GM12878 (cell line): ENCODE measurements at regions not wholly inside any gene's neighbourhood (a gene's known extent, or its start where the extent isn't known, plus 50 kb on each side); places are given as distances from the start of the nearest gene placed in this dataset.

Source experiments
- ATAC-seq: fragments of 200-7000 bp; cut with Tn5 transposase; 3 replicates; pipeline ENCODE4 v1.9.1; 2020; ENCODE audit warnings: mild to moderate bottlenecking, moderate library complexity
- BruUV-seq: library from RNA; stranded (reverse); fragments of 400-500 nt; replicated peaks from 2 replicates; lab custom pipeline; 2021; lab: Mats Ljungman, UMichigan
- CTCF ChIA-PET: fragments of 300-600 bp; sonication (Branson Sonifier 250); formaldehyde crosslinking; extraction: SDS; loops from one replicate; lab custom pipeline; 2021; ENCODE audit warnings: inconsistent platforms; lab: Yijun Ruan, JAX
- POLR2A ChIA-PET: fragments of 350-600 bp; formaldehyde crosslinking; extraction: SDS; loops from one replicate; lab custom pipeline; 2021; ENCODE audit warnings: inconsistent platforms; lab: Charles Lee
- RAD21 ChIA-PET: fragments of 300-600 bp; sonication (Branson Sonifier 250); formaldehyde crosslinking; loops from one replicate; lab custom pipeline; 2023; ENCODE audit warnings: antibody characterized with exemption; ENCODE audit not compliant: unreplicated experiment; lab: Charles Lee
- SMC1A ChIA-PET: fragments of 300-600 bp; sonication (Branson Sonifier 250); formaldehyde crosslinking; loops from one replicate; lab custom pipeline; 2023; ENCODE audit not compliant: unreplicated experiment, uncharacterized antibody; lab: Charles Lee
- DNase-seq: peaks from one replicate; pipeline ENCODE4 v3.0.0-alpha.2; 2011; ENCODE audit warnings: low read depth, low spot score
- FAIRE-seq: peaks from 3 replicates; lab custom pipeline; 2011; peaks lifted over from hg19 to GRCh38; lab: Jason Lieb, UNC
- H2AFZ ChIP-seq: 2 replicates; pipeline ENCODE4 v1.6.0; 2011; ENCODE audit warnings: low read depth, low read length, control low read depth; ENCODE audit not compliant: control insufficient read depth
- H3K27ac ChIP-seq: 2 replicates; pipeline ENCODE4 v1.5.1; 2011; ENCODE audit warnings: control low read depth; ENCODE audit not compliant: control insufficient read depth, insufficient read depth
- H3K27me3 ChIP-seq, 2 experiments: replicated peaks in 1 of 2; 2 replicates each; pipeline versions ENCODE4 v1.6.0 to v1.6.1; 2011; ENCODE audit warnings: low read length in 1 of 2; ENCODE audit not compliant: control insufficient read depth in 2 of 2, insufficient read depth in 2 of 2
- H3K36me3 ChIP-seq, 2 experiments: 2 replicates each; pipeline ENCODE4 v1.5.1; 2011; ENCODE audit warnings: low read length in 1 of 2; ENCODE audit not compliant: control insufficient read depth in 2 of 2, insufficient read depth in 2 of 2
- H3K4me1 ChIP-seq: 2 replicates; pipeline ENCODE4 v1.6.1; 2011; ENCODE audit warnings: mild to moderate bottlenecking, low read length, moderate library complexity, mixed read lengths; ENCODE audit not compliant: control insufficient read depth, insufficient read depth
- H3K4me2 ChIP-seq: 2 replicates; pipeline ENCODE4 v1.6.0; 2011; ENCODE audit warnings: control low read depth; ENCODE audit not compliant: control insufficient read depth, insufficient read depth
- H3K4me3 ChIP-seq: fragments of 200-600 bp; sonication (generic); 2 replicates; pipeline ENCODE4 v1.5.1; 2016
- H3K79me2 ChIP-seq: 2 replicates; pipeline ENCODE4 v1.6.0; 2011; ENCODE audit warnings: low read length; ENCODE audit not compliant: control insufficient read depth, insufficient read depth
- H3K9ac ChIP-seq: 2 replicates; pipeline ENCODE4 v1.8.0; 2011; ENCODE audit warnings: low read length, control low read depth, mixed read lengths; ENCODE audit not compliant: control insufficient read depth, insufficient read depth
- H3K9me3 ChIP-seq: replicated peaks from 3 replicates; pipeline ENCODE4 v1.5.1; 2011; ENCODE audit warnings: mild to moderate bottlenecking, low read length; ENCODE audit not compliant: control insufficient read depth, insufficient read depth
- H4K20me1 ChIP-seq: 2 replicates; pipeline ENCODE4 v1.6.0; 2011; ENCODE audit not compliant: control insufficient read depth, insufficient read depth
- EGR1 ChIP-seq, 2 experiments: IDR thresholded peaks; 1 replicate in 1 of 2; 2 replicates in 1 of 2; pipeline ENCODE4 v1.6.1; 2011 to 2012; ENCODE audit warnings: low read depth in 2 of 2, low read length in 2 of 2, borderline replicate concordance in 1 of 2, mild to moderate bottlenecking in 1 of 2, moderate library complexity in 1 of 2
- GATAD2B ChIP-seq: fragments of 450-650 bp; conservative IDR thresholded peaks from 2 replicates; pipeline ENCODE4 v1.6.1; 2017; ENCODE audit warnings: low read depth, mild to moderate bottlenecking, moderate library complexity
- HSF1 ChIP-seq: fragments of 150-350 bp; IDR thresholded peaks from 2 replicates; pipeline ENCODE4 v1.6.1; 2014; ENCODE audit warnings: mild to moderate bottlenecking, low read depth, low read length
- IKZF1 ChIP-seq: fragments of 450-650 bp; conservative IDR thresholded peaks from 2 replicates; pipeline ENCODE4 v1.6.1; 2017; ENCODE audit warnings: antibody characterized with exemption, mild to moderate bottlenecking
- IRF3 ChIP-seq: fragments of 450-650 bp; IDR thresholded peaks from 2 replicates; pipeline ENCODE4 v1.6.1; 2014; ENCODE audit warnings: mild to moderate bottlenecking
- IRF4 ChIP-seq: IDR thresholded peaks from 2 replicates; pipeline ENCODE4 v1.6.1; 2011; ENCODE audit warnings: low read depth, low read length
- MTA2 ChIP-seq: fragments of 450-650 bp; IDR thresholded peaks from 2 replicates; pipeline ENCODE4 v1.6.1; 2016; ENCODE audit warnings: low read depth, mild to moderate bottlenecking, moderate library complexity
- MXI1 ChIP-seq: fragments of 150-350 bp; IDR thresholded peaks from 2 replicates; pipeline ENCODE4 v1.6.1; 2011; ENCODE audit warnings: low read depth, mild to moderate bottlenecking, inconsistent platforms, low read length, improper control_type of control experiment
- MYC ChIP-seq: IDR thresholded peaks from 2 replicates; pipeline ENCODE4 v1.6.1; 2011; ENCODE audit warnings: mild to moderate bottlenecking, low read length, moderate library complexity, inconsistent platforms; ENCODE audit not compliant: insufficient read depth, insufficient replicate concordance, insufficient read length, severe bottlenecking
- NR2C2 ChIP-seq: IDR thresholded peaks from 2 replicates; pipeline ENCODE4 v1.6.1; 2011; ENCODE audit warnings: borderline replicate concordance, low read depth; ENCODE audit not compliant: control insufficient read depth, insufficient read length
- PML ChIP-seq: IDR thresholded peaks from 2 replicates; pipeline ENCODE4 v1.6.1; 2012; ENCODE audit warnings: low read length, inconsistent platforms
- POLR2AphosphoS2 ChIP-seq: IDR thresholded peaks from 2 replicates; pipeline ENCODE4 v1.6.1; 2011; ENCODE audit warnings: low read depth, mild to moderate bottlenecking, low read length, improper control_type of control experiment, moderate library complexity
- SIN3A ChIP-seq: IDR thresholded peaks from 2 replicates; pipeline ENCODE4 v1.6.1; 2012; ENCODE audit warnings: low read depth, low read length, improper control_type of control experiment
- SKIL ChIP-seq: fragments of 450-650 bp; IDR thresholded peaks from 2 replicates; pipeline ENCODE4 v1.6.1; 2017; ENCODE audit warnings: mild to moderate bottlenecking, low read depth, inconsistent platforms; ENCODE audit not compliant: poor library complexity, severe bottlenecking
- ZNF207 ChIP-seq: fragments of 450-650 bp; IDR thresholded peaks from 2 replicates; pipeline ENCODE4 v1.6.1; 2014; ENCODE audit warnings: antibody characterized with exemption, mild to moderate bottlenecking, borderline replicate concordance
- WGBS: methylation state at CpG from one replicate; pipeline ENCODE4 v1.1.6; 2016; ENCODE audit warnings: low lambda C conversion rate; ENCODE audit not compliant: insufficient replicate concordance, insufficient coverage; ENCODE audit errors: missing lambda C conversion rate; 5-methylcytosine and 5-hydroxymethylcytosine counted together
- in situ Hi-C: fragments of 300-500 bp; cut with MboI; formaldehyde crosslinking; loops from 9 replicates; pipeline ENCODE4 v1.14.3; 2018; ENCODE audit warnings: mixed read lengths
- intact Hi-C: fragments of 100-400 bp; cut with micrococcal nuclease; formaldehyde crosslinking; loops from one replicate; pipeline ENCODE4 v1.14.2; 2022; ENCODE audit not compliant: unreplicated experiment

GRCh38 chr13:89953581-89953980 lies 1393.9 kb upstream of the MIR17HG start:
- H4K20me1 ChIP-seq: no peaks in the 10 kb centered on the region
- no TSS peak for BruUV-seq
- 27% methylated on average over 3 of the region's 3 CpGs for WGBS
- POLR2A ChIA-PET: no interaction called here
- RAD21 ChIA-PET: no interaction called here
- intact Hi-C loops: no loop called here
- no peaks in the 10 kb centered on the region for H3K79me2 ChIP-seq
- no peaks in the 10 kb centered on the region for H3K27me3 ChIP-seq
- no peak for ATAC-seq
- no peak overlapping the region for H3K9ac ChIP-seq
- no peak for FAIRE-seq
- no peak for DNase-seq
- TF ChIP-seq PML (no peak), ZNF207 (no peak), HSF1 (no peak), MYC (no peak), IRF4 (no peak), SIN3A (no peak), NR2C2 (no peak)
- TF ChIP-seq, all 136 proteins: peak for 0
- Histone ChIP-seq H3K27ac (no peak overlapping the region), H3K36me3 (no peaks in the 10 kb centered on the region), H3K9me3 (no peaks in the 10 kb centered on the region), H2AFZ (no peak overlapping the region), H3K4me3 (no peak overlapping the region), H3K4me1 (no peaks in the 10 kb centered on the region), H3K4me2 (no peak overlapping the region)
- SMC1A ChIA-PET: no interaction called here
- CTCF ChIA-PET: no interaction called here
- in situ Hi-C loops: no loop called here

GRCh38 chr13:89955773-89956172 lies 1391.7 kb upstream of the MIR17HG start:
- POLR2A ChIA-PET: no interaction called here
- SMC1A ChIA-PET: no interaction called here
- DNase-seq (no peak), ATAC-seq (no peak), FAIRE-seq (no peak)
- in situ Hi-C loops (no loop called here), intact Hi-C loops (no loop called here)
- no TSS peak for BruUV-seq
- H3K4me1 ChIP-seq: no peaks in the 10 kb centered on the region
- no peak overlapping the region for H3K27ac ChIP-seq
- RAD21 ChIA-PET: no interaction called here
- no peak overlapping the region for H3K9ac ChIP-seq
- no peaks in the 10 kb centered on the region for H4K20me1 ChIP-seq
- H3K79me2 ChIP-seq: no peaks in the 10 kb centered on the region
- no peak overlapping the region for H3K4me3 ChIP-seq
- H3K27me3 ChIP-seq: no peaks in the 10 kb centered on the region
- no peak overlapping the region for H2AFZ ChIP-seq
- CTCF ChIA-PET: no interaction called here
- whole genome bisulfite sequencing: 0% methylated on average over 1 of the region's 1 CpG
- no peak overlapping the region for H3K4me2 ChIP-seq
- H3K9me3 ChIP-seq: no peaks in the 10 kb centered on the region
- H3K36me3 ChIP-seq: no peaks in the 10 kb centered on the region
- TF ChIP-seq IRF3 (no peak), EGR1 (IDR thresholded peaks at IDR 0.05; ENCODE audit: borderline replicate concordance in 1 of 2, low read depth in 2 of 2, low read length in 2 of 2) (no peak), SKIL (no peak), POLR2AphosphoS2 (no peak), MXI1 (no peak), GATAD2B (no peak), MTA2 (no peak), IKZF1 (no peak)
